GM19043 (cell line): ENCODE measurements at regions not wholly inside any gene's neighbourhood (a gene's known extent, or its start where the extent isn't known, plus 50 kb on each side); places are given as distances from the start of the nearest gene placed in this dataset.

Experiments
- ATAC-seq: cut with Tn5 transposase; IDR thresholded peaks from one replicate; pipeline ENCODE4 v1.9.1; 2021; ENCODE audit warnings: low read depth; ENCODE audit not compliant: unreplicated experiment

- no peak for ATAC-seq
Measured at GRCh38 chr19:29367791-29368222, 154.9 kb upstream of the UQCRFS1 start.

GRCh38 chr19:29370276-29370675 lies 155.5 kb upstream of the VSTM2B start:
- ATAC-seq = no peak

- no peak for ATAC-seq
Measured at GRCh38 chr19:29371251-29372090, 154.3 kb upstream of the VSTM2B start.

GRCh38 chr19:29372091-29372415 lies 153.7 kb upstream of the VSTM2B start:
- no peak for ATAC-seq

- ATAC-seq = no peak
Measured at GRCh38 chr19:29372461-29372860, 153.3 kb upstream of the VSTM2B start.

GRCh38 chr19:29372921-29373797 lies 152.6 kb upstream of the VSTM2B start:
- no peak for ATAC-seq

- no peak for ATAC-seq
Measured at GRCh38 chr19:29375429-29376119, 150.2 kb upstream of the VSTM2B start.

GRCh38 chr19:29376855-29377354 lies 148.9 kb upstream of the VSTM2B start:
- no peak for ATAC-seq

- no peak for ATAC-seq
Measured at GRCh38 chr19:29378126-29378525, 147.7 kb upstream of the VSTM2B start.

GRCh38 chr19:29378543-29379080 lies 147.2 kb upstream of the VSTM2B start:
- ATAC-seq = no peak

GRCh38 chr19:29379257-29380021 lies 146.4 kb upstream of the VSTM2B start:
- ATAC-seq = no peak

GRCh38 chr19:29380581-29380980 lies 145.2 kb upstream of the VSTM2B start:
- ATAC-seq = no peak

GRCh38 chr19:29381353-29382203 lies 144.2 kb upstream of the VSTM2B start:
- ATAC-seq = no peak

GRCh38 chr19:29383696-29384095 lies 142.1 kb upstream of the VSTM2B start:
- ATAC-seq = no peak

- no peak for ATAC-seq
Measured at GRCh38 chr19:29384656-29385055, 141.1 kb upstream of the VSTM2B start.

GRCh38 chr19:29385191-29385795 lies 140.5 kb upstream of the VSTM2B start:
- ATAC-seq = no peak

- ATAC-seq = no peak
Measured at GRCh38 chr19:29386970-29387369, 138.8 kb upstream of the VSTM2B start.

GRCh38 chr19:29387586-29387985 lies 138.2 kb upstream of the VSTM2B start:
- no peak for ATAC-seq

GRCh38 chr19:29389495-29389894 lies 136.3 kb upstream of the VSTM2B start:
- no peak for ATAC-seq
